H1 (cell line): ENCODE measurements at regions not wholly inside any gene's neighbourhood (a gene's known extent, or its start where the extent isn't known, plus 50 kb on each side); places are given as distances from the start of the nearest gene placed in this dataset.

ENCODE experiments used
- BRCA1 ChIP-seq: IDR thresholded peaks from 2 replicates; pipeline ENCODE4 v1.6.1; 2012; ENCODE audit warnings: low read depth, low read length, improper control_type of control experiment
- CHD2 ChIP-seq: IDR thresholded peaks from 2 replicates; pipeline ENCODE4 v1.6.1; 2012; ENCODE audit warnings: low read length, improper control_type of control experiment
- JUND ChIP-seq: IDR thresholded peaks from 2 replicates; pipeline ENCODE4 v1.6.1; 2011; ENCODE audit warnings: mild to moderate bottlenecking, improper control_type of control experiment, low read length
- POLR2A ChIP-seq, 2 experiments: IDR thresholded peaks; 1 replicate in 1 of 2; 2 replicates in 1 of 2; pipeline ENCODE4 v1.6.1; 2011; ENCODE audit warnings: low read depth in 2 of 2, low read length in 2 of 2, mild to moderate bottlenecking in 2 of 2; ENCODE audit errors: control extremely low read depth in 1 of 2
- SP2 ChIP-seq: IDR thresholded peaks from 2 replicates; pipeline ENCODE4 v1.6.1; 2012; ENCODE audit warnings: mild to moderate bottlenecking, low read length, inconsistent platforms

GRCh38 chr21:16388291-16388690 is 658.5 kb downstream of the USP25 start (continued):
- TF ChIP-seq SP2 (no peak), JUND (no peak), CHD2 (no peak), POLR2A (IDR thresholded peaks at IDR 0.05; ENCODE audit: control extremely low read depth in 1 of 2, low read depth in 2 of 2, low read length in 2 of 2) (no peak), BRCA1 (no peak)
